NT2/D1 (cell line): ENCODE measurements at regions not wholly inside any gene's neighbourhood (a gene's known extent, or its start where the extent isn't known, plus 50 kb on each side); places are given as distances from the start of the nearest gene placed in this dataset.

Experiments used
- YY1 ChIP-seq: IDR thresholded peaks from 2 replicates; pipeline ENCODE4 v1.6.1; 2011; ENCODE audit not compliant: insufficient read length, insufficient read depth
- ZNF274 ChIP-seq: IDR thresholded peaks from 2 replicates; pipeline ENCODE4 v1.6.1; 2011; ENCODE audit warnings: mild to moderate bottlenecking, low read depth, low read length

DNA sequence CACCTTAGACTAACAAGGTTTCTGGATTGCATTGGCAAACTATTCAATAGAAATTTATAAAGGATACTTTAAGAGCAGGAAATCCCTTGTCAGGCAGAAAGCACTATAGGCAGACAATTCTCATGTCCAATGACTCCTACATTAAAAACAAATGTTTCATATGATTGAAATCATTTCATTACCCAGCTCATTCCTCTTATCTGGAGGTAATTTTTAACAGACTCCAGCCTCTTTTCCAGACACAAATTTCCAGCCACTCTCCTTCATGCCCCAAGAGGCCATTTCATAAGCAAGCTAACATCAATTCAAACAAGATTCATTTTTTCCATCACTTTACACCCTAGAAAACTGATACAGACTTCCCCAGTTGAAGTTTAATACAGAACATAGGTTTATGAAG is 495.1 kb upstream of the FRG1 start:
- TF ChIP-seq ZNF274 (no peak), YY1 (no peak)
